ENCODE measurements at regions not wholly inside any gene's neighbourhood (a gene's known extent, or its start where the extent isn't known, plus 50 kb on each side); places are given as distances from the start of the nearest gene placed in this dataset.

DNA sequence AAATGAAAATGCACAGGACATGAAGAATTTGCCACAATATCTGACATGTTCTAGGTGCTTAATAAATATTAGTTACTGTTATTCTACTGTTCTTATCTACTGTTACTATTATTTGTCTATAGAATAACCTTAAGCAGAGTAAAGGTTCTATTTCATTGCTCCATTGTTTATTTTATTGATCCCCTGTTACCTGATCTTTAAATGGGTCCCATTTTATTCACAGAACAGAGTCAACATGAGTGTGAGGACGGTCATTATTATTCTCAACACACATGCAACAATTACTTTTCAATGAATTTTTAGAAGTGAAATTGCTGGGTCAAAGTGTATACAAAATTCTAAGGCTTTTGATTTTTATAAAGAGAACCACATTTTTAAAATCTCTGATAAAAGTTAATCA lies 186.9 kb downstream of the AHR start:
- DNase-seq (ENCODE audit: low spot score): no peak

DNA sequence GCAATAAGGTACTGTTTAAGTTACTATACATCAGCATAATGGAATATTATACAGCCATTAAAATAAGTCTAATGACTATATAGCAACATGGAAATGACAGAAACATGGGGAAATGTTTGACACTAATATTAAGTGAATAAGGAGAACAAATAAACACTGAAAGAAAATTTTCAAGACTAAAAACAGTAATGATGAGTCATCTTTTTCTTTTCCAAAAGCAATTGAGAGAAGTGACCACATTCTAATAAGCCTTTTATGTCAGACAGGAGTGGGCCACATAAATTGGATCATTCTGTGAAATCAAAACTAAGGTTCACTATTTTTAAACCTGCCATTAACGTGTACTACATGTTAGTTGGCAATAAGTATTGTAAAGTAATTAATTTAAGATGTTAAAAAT lies 187.5 kb downstream of the AHR start:
- DNase-seq (ENCODE audit: low spot score): no peak

DNA sequence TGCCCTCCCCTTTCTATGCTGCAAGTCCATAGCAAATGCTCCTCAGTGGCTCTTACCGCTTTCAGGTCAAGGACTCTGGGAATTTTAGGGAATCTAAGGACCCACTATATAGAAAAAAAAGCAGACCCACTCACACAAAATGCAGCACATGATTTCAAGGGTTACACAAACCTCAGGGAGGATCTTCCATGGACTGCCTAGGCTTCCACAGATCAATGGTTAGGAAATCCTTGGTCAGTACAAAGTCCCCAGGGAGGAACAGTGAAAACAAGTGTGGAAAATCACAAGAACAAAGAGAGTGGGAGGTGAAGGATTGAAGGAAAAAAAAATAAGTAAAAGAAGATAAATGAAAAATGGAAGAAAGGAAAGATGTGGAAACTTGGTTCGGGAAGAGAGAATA lies 188.4 kb downstream of the AHR start:
- DNase-seq (ENCODE audit: low spot score): no peak

DNA sequence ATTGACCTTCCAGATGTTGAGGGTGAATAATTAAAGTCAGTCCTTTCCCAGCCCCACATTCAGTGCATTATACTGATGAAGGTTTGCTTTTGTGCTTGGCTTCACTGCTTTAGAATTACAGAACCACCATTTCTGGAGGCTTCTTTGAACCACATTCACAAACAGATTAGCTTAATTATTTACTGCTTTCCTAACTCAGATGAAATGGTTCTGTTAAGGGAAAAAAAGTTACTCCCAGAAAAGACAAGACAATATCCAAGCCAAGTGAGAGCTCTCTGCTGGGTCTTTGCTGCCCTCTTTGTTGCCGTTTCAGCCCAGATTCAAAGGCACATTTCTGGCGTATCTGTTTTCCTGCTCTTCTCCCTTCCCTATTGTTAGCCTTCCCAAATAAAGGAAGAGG lies 188.9 kb downstream of the AHR start:
- DNase-seq (ENCODE audit: low spot score): no peak

DNA sequence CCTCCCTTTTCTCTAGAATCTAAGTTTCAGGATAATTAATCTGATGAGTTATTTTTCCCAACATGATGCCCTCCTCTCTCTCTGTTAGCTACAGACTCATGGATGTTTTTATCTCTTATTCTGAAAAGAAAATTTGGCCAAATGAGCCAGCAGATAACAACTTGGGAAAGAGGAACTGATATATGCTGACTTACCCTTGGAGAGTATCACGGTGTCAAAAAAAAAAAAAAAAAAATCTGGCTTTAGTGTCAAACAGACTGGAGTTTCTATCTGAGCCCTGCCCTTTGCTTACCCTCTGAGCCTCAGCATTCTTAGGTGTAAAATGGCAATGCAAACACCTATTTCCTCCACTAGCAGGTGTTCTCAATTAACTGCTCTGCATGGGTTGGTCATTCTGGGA lies 190.4 kb downstream of the AHR start:
- DNase-seq (ENCODE audit: low spot score): no peak

DNA sequence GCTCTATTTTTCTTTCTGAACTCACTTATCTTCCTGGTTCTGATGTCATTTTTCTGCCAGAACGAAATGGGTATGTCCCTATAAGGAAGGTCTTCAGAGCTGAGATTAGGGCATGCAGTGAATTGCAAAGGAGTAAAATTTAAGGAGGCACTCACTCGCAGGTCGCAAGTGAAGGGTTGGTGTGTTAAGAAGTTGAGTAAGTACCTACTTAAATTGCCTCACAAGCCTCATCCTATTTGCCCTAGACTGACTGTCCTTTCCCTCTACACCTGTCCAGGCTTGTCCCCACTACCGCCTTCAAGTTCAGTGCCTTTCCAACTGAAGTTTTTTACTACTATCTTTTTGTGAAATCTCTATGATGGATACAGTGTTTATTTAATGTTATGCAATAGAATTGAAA lies 191.5 kb downstream of the AHR start:
- no peak for DNase-seq (ENCODE audit: low spot score)

DNA sequence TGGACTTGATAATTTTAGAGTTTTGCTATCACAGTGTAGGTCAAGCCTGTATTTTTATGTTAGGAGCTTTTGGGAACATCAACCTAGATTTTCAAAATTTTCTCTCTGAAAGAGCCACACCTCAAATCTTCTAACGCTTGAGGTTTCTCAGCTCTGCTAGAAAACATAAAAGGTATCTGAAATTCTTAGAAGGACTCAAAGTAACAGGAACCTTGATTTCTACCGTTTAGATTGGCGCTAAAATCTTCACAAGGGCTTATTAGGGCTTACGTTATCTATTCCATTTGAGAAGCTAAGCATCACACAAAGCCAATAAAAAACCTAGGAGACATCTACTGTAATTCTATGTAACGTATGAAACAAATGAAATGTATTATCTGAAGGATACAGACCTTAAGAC lies 192.4 kb downstream of the AHR start:
- DNase-seq (ENCODE audit: low spot score): no peak

DNA sequence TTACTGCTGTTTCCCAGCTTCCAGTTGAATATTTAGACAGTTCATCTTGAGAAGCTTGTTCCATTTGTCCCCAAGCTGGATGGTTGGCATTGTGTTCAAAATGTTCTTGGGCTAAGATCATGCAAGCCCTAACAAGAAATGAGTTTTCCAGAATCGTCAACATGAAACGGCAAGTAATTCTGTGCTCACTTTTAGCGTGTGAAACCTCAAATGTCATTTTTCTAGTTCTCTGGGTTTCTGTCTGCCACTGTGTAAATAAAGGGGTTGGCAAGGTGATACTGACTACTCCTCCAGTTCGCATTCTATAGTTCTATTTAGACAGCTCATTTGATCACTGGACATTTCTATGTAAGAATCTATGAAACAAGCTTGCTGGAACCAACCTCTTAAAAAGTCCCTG lies 194.0 kb downstream of the AHR start:
- DNase-seq (ENCODE audit: low spot score): no peak

DNA sequence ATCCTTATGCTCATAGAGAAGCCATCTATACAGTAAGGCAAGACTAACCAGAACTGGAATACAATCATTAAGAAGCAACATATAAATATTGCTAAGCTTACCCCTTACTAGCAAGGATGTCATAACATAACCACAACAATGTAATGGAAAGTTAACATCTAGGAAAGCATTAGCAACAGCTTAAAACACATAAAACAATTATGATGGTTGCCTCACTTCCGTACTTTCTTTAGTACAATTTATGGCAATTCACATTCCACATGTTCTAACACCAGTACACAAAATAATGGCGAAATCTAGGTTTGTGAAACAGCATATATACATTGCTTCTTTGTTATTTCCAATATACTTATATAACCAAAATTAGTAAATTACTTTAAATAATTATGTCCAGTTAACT lies 195.0 kb downstream of the AHR start:
- DNase-seq (ENCODE audit: low spot score): no peak

DNA sequence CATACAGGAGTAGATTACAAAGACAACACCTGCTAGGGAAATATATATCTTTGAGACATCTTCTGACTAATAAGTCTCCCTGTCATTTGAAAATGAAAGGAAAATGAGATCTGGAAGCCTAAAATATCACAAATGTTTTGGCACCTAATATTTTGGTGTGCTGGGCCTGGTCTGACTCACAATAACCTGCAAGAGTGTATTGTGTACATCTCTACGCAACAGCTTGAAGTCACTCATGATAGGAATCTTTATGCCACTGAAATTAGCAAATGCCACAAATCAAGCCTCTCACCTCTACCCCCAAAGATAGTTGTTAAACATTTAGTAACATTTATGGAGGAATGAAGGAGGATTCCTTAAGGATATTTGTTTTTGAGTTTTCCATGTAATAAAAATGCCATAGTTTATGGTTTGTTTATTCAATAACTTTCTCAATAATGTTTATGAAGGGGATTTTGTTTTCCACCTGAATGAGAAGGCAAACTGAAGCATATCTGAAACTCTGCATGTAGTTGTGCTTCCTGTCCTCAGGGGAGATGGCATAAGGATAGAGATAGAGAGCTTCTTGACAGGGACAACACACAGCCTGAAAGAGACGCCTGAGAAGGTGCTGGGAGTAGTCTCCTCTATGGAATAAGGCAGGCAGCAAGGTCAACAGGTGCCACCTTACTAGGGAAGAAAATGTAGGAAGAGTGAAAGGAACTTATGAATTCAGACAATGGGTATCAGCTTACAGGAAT lies 197.4 kb downstream of the AHR start:
- DNase-seq (ENCODE audit: low spot score): no peak

DNA sequence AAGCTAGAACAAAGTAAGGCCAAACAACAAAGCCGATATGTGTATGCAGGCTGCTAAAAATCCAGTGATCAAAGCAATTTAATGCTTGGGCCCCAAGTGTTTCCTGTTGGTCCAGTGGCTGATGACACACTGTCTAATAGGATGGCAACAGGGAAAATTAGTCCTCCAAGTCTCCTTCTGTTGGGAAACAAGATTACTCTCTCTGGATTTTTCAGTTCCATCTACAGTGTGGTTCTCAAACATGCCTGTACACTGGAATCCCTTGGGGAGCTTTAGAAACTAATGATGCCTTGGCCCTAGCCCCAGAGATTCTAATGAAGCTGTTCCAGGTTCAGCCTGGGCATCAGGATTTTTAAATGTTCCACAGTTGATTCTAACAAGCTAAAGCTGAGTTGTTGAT lies 198.7 kb downstream of the AHR start:
- DNase-seq (ENCODE audit: low spot score): no peak

DNA sequence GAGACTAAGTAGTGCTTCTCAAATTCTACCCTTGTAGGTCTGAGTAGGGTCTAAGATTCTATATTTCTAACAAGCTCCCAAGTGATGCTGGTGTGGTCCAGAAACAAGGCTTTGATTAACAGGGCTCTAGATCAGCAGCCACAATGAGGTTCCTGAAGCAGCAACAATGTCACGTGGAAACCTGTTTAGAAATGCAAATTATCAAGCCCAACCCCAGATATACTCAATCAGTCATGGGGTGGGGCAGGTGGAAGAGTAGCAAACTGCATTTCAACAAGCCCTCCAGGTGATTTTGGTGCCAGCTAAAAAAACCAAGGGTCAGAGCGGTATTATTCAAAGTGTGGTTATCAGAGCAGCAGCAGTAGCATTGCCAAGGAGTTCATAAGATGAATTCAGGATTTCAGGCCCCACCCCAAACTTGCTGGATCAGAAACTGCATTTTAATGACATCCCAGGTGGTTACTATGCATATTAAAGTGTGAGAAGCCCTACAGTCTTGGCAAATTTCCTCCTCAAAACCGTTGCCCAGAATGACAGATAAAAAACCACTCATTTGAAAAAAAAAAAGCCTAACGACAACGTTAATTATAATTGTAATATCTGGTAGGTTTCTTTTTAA lies 199.2 kb downstream of the AHR start:
- no peak for DNase-seq (ENCODE audit: low spot score)

DNA sequence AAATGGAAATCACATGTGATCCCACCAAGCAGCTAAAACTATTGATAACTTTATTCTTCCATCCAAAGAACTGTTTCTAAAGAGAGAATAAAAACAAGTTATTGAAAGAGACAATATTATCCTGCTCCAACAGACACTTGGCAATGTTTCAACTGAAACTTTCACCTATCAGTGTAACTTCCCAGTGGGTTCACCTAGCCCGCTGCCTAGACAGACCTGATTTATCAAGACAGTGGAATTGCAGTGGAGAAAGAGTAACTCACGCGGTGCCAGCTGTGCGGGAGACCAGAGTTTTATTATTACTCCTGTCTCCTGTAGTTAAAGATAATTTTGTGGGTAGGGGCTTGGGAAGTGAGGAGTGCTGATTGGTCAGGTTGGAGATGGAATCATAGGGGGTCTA lies 199.8 kb downstream of the AHR start:
- no peak for DNase-seq (ENCODE audit: low spot score)

DNA sequence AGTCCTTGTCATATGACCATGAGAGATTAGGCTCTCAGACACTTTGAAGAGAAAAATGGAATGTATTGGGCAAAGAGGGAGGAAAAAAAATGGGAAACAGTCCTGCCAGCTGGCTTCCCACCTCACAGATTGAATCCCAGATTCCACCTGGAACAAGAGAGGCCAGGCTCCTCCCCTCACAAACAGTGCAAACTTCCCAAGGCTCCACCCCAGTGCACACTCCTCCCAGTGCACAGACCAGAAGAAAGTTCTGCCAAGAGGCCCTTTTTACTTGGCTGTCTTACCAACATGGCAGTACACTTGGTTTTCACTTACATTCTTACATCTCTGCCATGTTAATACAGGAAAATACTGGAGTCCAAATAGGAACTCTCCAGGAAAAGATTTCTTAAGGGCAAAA lies 202.3 kb downstream of the AHR start:
- no peak for DNase-seq (ENCODE audit: low spot score)

DNA sequence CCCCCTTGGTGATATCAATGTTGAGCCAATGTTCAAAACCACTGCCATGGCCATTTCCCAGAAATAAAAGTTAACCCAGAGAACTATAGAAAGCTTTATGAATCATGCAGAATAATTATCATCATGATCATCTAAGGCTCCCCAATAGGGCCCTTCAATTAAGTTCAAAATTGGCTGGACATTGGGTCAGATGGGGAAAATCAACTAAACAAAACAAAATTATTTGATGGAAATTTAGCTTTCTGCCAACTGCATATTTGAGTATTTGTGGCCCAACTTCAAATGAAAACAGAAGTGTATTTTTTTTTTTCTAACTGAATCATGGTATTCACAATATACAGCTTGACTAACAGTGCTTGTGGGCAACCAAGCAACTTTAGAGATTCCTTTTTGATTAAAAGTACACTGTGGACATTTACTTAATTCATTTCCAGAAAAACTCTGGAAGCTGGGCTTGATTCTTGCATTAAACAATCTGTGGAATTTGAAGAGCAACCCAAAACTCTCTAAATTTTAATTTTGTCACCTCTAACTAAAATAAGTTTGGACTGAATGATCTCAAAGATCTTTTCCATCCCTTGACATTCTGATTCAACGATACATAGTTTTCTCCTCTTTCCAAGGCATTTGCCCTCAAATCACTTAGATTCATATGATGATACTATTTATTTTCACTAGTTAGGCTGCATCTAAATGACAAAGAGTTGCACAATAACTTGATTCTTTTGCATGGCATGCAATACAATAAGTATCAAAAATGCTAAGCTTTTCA lies 203.2 kb downstream of the AHR start:
- DNase-seq (ENCODE audit: low spot score): no peak

DNA sequence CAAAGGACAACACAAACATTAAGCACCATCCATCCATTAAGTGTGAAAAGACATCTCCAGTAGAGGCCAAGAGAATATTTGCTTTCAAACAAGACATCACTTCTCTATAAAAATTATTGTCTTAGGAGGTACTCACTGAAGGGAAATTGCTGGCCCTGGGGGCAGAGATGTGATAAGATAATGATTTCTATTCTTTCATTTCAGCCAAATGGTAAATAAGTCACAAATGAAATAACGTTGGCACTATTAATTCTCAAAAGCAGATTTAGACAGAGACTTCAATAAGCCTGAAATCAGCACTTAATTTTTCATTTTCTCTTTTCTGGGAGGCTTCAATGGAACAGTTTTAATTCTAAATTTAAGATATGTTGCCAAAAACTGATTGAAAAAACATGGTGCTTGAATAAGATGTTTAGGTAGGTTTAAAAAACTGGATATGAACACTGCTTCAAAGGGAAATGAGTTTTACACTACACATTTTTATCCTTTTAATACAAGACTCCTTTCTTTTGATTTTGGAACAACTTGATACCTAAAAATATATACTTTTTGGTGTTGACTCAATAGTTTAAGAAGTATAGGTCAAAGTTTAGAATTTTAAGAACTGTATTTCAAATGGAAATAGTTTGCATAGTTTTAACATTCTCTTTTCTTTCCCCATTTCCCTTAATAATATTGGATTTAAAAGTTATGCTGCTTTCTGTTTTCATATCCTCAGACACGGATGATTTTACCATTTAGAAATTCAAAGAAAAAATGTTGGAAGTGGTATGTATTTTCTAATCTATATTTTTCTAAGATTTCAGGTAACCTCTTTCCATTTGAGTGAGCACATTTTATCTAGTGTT lies 204.0 kb downstream of the AHR start:
- no peak for DNase-seq (ENCODE audit: low spot score)

DNA sequence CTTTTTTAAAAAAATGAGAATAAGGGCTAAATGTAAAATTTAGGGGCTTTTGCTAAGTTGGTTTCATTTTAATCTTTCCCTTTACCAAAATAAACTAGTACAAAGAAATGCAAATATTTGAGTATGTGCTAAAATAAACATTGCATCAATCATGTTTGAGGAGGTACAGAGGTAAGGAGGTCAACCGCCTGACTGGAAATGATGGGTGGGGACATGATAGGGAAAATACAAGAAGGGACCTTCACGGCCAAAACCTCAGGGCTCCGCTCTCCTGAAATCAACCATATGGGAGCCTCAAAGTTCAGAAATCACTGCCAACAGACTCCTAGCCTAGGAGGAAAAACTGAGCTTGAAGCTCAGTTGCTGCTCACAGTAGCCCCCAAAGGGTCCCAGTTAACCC lies 207.6 kb downstream of the AHR start:
- DNase-seq (ENCODE audit: low spot score): no peak

DNA sequence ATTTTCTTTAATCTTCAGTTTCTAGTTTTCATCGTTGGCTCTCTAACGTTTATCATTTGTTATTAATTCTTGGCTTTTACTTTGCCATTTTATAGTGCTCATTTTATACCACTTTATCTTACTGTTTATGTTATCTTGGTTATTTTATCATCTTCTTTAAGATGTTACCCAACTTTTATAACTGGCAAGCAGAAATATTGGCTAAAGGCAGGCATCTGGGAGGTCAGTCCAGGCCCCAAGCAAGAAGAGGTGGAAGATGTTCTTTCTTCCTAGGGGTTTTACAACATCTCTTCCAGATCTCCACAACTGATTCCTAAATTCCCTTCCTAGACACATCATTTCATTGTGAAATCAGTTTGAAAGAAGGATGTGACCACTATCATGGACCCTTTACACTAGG lies 208.1 kb downstream of the AHR start:
- DNase-seq (ENCODE audit: low spot score): no peak

DNA sequence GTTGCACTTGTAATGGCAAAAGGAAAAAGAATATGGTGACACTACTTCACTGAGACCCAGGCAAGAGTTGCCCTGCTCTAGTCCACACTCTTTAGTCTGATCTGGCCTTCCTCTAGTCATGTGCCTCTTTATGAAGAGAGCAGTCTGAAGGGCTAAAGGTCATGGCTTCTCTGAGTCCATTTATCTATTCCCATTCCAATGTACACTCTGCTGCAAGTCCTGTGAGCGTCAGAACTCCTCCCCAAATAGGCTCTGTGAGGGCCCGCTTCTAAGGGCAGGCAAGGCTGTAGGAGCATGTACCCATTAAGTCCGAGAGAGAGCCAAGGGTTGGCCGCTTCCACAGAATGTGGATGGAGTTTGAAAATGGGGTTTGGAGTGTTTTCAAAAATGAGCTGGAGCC lies 209.3 kb downstream of the AHR start:
- DNase-seq (ENCODE audit: low spot score): no peak

DNA sequence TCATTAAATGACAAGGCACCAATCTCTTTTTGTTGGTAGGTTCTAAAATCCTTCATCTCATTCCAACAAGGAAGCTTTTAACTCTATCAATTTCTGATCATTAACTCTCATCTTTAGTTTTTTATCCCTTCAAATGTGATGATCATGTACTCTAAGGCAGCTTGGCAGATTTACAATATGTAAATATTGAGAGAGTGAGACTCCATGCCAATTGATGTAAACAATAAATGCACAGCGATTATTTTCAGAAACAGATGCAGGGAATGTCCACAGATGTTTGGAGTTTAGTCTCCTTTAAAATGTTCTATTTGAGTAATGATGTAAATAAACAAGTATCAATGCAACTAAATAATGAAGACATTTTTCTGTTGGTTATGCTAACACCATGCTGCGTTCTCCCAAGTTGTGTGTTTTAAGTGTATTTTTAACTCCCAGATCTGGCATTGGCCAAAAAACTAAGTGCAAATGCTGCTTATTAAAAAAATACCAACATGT lies 213.8 kb downstream of the AHR start:
- DNase-seq (ENCODE audit: low spot score): no peak

DNA sequence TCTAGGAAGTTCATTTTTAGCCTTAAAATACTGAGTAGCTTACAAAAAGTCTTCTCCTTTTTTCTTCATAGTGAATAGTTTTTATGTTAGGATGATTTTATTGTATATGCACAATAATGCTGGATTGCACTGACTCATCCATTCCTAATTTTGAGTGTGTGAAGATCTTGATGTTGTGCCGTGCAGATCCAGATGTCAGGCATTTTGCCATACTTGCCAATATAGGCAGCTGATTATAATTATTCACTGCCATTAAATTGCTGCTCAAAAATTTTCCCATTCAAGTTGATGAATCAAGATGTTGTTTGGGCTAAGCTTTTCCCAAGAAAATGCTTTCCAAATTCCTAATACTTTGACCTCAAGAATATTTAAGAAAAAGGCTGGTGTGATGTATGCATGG lies 218.3 kb downstream of the AHR start:
- DNase-seq (ENCODE audit: low spot score): no peak

DNA sequence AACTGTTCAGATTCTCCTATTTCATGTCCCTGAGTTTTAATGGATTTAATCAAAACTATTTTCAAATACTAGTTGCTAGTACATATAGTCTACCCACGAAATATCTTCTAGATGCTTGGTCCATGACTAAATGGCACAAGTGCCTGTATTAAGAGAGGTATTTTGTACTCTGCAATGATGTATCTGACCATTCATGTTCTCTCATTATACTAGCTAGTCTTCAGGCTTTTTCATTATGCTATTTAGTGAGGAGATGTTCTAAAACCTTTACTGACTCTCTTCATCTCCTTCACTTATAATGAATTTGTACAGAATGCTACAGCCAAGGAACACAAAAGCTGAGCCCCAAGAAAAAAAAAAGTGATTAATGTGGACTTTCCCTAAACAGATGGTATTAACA lies 222.5 kb downstream of the AHR start:
- no peak for DNase-seq (ENCODE audit: low spot score)
